HS-5 (cell line): ENCODE measurements at regions not wholly inside any gene's neighbourhood (a gene's known extent, or its start where the extent isn't known, plus 50 kb on each side); places are given as distances from the start of the nearest gene placed in this dataset.

ENCODE experiments used
- DNase-seq: peaks from one replicate; pipeline ENCODE4 v3.0.0-alpha.2; 2012; ENCODE audit warnings: low read depth

DNA sequence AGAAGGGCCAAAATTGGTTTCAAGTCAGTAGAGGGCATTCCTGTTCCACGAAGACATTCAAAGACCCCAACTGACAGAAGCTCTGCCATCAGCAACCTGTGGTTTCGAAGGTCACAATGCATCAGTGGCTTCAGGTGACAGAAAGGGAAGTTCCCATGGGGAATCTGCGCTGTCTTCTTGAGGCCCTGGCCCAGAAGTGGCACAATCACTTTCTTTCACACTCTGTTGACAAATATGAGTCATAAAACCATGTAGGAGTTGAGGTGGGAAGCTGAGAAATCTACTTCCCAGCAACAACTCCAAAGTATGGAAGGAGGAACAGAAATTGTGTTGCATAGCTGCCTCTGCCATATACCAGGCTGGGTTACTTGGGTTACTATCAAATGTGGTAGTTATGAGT, 621.1 kb upstream of the FANCL start:
- DNase-seq, result no peak

DNA sequence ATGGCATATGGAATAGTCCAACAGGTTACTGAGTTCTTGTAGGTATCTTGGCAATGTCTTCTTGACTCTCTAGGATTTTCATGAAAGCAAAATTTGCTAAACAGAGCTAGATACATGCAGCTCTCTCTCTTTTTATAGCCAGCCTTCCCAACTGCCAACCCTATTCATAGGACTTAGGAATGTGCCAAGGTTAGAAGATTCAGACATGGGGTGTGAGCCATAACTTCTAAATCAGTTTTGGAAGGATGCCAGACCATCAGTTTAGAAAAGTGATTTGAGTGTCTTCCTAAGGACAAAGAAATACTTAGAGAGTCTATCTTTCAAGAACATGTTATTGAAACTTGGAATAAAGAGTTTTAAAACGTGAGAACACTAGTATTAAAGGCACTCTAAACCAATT, 619.5 kb upstream of the FANCL start:
- no peak for DNase-seq

DNA sequence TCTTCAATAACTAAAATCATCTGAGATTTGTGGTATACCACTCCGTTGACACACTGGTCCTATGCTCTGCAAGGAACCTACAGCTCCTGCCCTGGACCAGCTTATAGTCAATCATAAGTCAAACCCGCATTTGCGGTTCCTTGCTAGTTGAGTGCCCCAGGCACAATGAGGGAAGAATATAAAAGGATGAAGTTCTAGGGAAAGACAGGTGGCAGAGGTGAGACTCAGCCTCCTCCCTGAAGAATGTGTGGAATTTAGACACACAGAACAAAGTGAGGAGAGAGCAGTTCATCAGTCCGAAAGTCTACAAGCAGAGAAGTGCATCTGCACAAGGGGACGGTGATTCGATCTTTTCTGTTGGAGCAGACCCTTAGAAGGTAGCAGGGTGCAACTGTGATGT, 615.0 kb upstream of the FANCL start:
- DNase-seq, result no peak

DNA sequence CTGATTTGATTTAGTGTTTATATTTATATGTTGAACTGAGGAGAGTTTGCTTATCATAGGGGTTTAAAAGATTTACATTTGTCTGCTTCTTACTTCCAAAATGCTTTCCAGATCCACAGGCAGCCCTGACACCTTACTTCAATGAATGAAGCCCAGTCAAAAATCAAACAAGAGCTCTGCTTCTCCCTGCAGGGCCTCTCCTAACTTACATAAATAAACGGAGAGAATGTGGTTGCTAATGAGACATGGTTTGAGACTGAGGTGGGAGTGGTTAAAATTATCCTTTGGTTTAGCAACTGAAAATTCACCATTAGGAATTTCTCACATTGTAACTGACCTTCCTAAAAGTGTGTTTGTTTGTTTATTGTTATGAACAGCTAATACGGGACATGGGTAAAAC, 612.3 kb upstream of the FANCL start:
- DNase-seq, result no peak

DNA sequence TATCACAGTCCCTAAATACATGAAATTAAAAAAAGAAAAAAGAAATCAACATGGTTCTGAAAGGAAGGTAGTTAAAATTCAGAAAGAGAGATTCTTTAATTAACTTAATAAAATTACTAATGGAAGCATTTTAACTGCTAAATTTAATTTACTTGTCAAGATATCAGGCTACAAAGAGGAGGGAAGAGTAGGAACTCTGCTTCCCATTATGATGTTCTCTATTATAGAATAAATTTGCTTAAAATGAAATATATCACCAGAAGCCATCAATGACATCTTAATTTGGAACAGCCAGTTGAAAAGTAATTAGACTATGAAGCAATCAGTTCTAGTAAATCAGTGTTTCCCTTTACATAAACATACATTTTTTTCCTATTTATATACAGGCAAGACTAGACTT, 611.8 kb upstream of the FANCL start:
- no peak for DNase-seq

DNA sequence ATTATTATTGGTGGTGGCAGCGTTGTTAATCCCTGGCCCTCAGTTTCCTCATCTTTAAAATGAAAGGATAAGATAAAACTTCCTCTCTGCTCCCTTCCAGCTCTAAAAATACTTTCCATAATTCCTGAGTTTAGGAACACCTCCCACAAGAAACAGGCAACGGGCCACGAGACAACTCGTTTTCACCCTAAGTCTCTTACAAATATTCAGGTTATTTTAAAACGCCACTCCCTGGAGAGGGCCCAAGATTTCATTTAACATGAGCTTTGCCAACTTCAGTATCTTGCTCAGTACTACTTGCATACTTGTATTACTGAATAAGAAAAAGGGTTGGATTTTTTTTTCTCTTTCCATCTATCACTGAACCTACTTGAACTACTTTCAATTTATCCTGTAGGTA, 611.1 kb upstream of the FANCL start:
- DNase-seq, result no peak

DNA sequence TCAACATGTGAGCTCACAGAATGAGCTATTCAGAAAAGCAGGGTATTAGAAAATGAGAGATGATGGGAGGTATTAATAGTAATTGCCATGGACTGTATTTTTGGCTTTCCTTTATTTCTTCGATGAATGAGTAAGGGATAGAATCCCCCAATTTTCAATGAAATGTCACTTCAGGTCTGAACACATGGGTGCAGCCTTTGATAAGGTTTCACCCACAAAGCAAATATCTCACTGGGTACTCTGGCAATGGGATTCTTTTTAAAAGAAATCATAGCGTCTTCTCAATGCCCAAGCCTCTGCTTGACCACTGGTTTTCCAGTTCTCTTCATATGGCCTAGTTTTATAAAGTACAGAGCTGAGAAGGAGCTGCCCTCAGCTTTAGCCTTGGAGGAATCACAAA, 610.5 kb upstream of the FANCL start:
- DNase-seq, result no peak

DNA sequence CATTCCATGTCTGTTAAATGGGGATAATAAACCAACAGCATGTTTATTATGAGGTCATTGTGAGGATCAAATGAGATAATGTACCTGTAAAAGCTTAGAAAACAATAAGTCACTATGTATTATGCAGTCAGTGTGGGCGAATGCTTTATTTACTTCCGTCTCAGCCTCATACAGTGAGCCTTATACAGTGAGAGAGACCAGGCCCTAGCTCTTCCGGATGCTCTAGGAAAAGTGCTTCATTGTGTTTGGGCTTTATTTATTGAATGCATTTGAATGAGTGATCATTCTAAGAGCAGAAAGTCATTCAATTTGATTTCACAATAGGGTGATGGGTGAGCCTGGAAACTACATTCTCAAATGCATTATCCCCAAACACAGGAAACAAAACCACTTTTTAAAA, 603.9 kb upstream of the FANCL start:
- DNase-seq, result no peak

DNA sequence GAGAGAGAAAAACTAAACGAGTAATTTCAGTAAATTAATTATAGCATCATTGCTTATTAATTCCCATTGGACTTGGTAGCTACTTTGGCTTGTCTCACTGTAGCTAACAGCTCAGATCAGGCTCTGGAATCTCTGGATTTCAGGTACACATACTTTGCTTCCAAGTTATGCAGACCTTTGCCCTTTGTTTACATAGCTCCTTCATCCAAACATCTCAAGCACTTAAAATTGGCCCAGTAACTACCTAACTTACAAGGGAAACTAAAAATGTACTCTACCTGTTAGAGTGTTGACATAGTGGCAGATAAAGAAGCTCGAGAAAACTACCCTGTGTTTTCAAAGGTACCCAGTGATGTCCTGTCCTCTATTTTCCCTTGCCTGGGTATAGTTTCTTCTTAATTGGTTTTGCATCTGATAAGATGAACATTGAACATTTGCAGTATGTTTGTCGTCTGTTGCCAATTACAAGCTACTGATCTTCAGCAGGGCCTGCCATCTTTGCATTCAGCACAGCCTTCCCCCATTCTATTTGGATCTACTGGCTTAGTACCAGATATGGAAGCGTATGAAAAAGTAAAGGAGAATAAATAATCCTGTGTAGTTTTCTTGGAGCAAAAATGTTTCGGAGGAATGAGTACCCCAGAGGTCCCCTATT, 601.5 kb upstream of the FANCL start:
- DNase-seq, result no peak

DNA sequence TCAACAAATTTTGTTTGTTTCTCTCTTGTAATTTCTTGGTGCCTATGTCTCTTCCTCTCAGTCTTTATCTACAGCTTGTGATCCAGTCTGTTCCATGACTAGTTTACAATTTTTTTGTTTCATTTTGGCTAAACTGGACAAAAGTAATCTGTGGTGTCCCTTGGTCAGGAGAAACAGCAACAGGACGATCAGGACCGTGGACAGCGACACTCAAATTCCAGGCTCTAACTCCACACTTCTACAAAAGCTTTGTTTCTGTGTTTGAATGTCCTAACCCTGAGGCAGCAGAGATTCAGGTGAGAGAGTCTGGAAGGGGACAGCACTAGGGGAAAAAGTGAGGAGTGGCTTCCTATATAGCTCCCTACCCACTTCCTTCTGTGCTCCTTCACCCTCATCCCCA, 593.3 kb upstream of the FANCL start:
- DNase-seq, result peak; percentile 2

DNA sequence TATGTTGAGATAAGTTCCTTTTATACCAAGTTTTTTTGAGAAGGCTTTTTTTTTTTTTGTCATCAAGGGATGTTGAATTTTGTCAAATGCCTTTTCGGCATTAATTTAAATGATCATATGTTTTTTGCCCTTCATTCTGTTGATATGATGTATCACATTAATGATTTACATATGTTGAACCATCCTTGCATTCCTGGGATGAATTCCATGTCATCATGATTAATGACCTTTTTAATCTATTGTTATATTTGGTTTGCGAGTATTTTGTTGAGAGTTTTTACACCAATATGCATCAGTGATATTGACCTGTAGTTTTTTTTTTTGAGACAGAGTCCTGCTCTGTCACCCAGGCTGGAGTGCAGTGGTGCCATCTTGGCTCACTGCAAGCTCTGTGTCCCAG, 585.7 kb upstream of the FANCL start:
- no peak for DNase-seq

DNA sequence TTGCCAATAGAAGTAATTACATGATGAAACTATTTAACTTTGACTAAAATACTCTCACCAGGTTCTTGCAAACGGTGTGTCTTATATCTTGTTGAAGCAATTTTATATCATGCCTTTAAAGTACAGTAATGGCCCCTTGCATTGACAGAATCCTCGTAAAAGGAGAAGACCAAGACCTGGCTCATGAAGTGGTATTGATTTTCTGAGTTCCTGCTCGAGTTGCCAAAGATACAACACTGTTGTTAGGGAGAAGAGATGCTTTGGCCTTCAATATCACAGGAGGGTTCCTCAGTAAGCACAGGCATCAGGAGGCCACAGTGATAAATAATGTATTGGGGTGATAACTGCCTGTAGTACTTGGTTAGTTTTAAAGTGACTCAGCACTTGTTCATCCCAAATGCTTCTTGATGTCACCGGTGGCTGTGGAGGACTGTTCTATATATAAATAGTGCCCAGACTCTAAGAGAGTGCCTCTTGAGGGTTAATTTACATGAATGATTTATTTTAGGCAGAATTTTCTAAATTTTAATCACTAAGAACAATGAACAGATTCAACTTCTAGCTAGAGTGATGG, 571.7 kb upstream of the FANCL start:
- no peak for DNase-seq

DNA sequence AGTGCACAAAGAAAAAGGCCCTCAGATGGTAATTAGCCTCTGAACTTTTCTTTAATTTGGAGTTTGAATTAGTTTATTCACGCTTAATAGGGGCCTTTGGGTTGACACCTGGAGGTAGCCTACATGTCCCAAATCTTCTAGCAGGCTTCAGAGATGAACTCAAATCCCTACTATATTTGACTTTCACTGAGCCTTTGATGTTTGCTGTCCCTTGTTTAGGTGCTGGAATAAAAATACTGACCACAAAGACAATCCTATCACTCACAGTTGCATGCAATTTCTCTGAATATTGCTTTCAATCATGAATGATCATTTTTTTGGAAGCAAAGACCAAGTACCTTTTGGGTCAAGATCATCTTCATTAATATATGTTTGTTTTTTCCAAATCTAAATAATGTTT, 564.0 kb upstream of the FANCL start:
- DNase-seq, result no peak

DNA sequence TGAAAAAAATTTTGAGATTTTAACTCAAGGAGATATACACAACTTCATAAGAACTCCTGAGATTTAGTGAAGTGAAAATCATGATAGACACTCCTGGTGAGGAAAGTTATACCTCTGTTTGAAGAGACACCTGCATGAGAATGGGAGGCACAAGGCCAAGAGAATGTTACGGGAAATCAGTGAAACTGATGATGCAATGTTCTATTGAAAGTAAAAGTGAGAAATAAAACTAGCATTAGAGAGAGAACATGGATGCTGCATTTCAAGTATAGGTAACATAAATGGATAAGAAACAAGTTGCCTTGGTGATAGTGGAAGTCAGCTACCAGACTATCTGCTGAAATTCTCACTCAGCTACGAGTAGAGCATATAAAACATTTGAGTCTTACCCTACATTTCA, 562.1 kb upstream of the FANCL start:
- no peak for DNase-seq

DNA sequence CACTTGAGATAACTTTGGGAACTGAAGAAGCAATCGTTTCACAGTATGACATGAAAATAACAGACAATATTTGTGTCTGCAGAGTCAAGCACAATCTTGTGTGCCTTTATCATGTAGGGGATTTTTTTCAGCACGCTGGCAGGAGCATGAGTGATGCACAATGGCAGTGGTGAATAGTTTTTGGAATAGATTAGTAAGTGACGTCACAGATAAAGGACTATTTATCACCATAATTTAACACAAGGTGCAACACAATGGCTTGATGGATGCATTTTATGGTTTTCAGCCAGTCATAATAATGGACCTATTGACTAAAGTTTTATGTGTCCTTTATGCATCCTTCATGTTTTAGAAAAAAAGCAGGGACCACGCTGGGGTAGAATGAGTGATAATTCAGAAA, 559.8 kb upstream of the FANCL start:
- DNase-seq, result no peak

DNA sequence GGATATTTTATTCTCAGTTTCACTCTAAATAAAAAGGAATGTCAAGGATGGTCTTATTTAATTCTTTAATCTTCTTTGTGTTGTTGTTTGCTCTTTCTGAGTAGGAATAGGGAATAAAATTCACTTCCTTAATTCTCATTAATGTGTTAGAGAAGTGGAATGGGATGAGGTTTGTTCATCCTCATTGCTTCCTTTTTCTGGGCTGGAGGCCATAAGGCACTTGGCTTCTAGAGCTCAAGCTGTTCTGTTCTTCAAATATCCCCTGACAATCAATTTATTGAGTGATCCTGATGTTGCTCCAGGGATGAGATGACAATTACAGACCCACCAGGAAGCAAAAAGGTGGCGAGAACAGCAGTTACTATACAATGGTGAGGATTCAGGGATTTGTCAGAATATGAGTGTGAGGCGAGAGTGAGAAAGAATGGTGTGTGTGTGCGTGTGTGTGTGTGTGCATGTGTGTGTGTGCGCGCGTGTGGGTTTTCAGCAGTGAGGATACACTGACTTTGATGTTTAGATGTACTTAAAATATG, 557.6 kb upstream of the FANCL start:
- no peak for DNase-seq

DNA sequence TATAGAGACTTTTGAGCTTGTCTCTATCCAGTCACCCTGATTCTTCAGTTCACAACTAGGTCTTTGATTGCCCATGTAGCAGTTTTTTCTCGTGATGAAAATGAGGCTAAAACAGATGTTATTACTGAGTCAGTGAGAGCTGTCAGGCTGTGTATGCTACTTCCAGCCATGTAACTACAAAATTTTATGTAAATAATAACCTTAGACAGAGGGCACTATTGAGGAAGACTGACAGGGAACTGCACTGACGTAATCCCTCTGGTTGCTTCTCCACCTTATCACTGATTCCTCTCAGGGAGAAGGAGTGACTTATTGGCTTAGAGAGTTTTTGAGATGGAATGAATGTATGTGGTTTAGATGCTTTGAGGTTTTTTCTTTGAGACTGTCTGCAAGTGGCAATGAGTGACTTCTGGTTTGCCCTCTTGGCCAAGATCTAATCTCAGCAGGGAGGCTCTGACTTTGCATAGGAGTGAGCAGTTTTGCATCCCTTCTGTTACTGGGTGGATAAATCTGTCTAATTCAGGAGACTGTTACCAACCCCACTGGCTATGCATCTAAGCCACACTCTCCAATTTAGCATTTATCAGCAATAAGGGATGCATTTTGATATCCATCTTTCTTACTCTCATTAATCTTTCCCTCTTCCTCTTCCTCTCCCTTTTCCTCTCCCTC, 555.2 kb upstream of the FANCL start:
- DNase-seq, result no peak

DNA sequence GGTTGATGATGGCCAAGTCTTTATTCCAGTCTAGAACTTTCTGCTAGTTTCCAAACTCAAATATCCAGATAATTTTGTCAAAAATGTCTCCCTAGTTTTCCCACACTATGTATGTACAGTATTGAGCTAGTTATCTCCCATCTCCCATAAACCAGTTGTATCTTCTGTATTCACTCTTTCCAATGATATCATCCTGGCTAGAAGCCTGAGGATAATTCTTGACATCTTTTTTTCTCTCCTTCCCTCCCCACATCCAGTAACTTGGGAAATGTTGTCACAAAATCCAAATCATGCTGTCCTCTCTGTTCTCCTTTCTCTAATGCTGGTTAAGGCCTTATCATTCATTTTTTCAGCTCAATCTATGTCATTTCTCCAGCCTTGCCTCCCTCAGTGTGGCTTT, 553.8 kb upstream of the FANCL start:
- no peak for DNase-seq

DNA sequence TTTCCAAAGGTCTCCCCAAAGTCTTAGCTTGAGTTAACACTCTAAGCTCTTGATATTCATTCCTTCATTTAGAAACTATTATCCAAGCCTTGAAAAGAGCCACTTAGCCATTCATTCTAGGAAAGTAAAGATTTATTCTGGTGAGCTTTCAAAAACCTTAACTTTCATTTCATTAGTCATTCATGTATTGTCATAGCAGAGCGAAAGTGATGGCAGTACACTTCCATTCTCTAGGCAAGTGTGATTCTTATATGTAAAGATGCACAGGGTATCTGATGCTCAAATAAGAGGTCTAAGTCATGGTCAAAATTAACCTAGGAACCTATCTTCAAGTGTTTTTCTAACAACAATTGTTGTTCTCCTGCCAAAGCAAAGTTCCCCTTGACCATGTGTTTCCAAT, 553.0 kb upstream of the FANCL start:
- DNase-seq, result no peak

DNA sequence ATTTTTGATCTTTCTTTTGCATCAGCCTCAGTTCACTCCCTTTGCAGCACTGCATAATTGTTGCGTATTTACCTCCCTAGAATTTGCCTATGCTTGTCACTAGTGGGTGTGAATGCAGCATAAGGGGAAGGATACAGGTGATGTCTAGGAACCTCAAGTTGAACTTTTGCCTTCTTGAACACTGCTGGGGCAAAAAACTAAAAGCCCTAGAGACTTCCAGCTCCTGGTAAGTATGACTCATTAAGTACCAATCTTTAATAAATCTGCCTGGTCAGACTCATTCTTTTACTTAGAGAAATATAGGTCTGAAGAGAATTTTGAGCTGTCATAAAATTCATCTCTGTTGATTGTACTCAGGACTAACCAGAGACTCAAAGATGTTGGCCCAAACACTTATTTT, 547.3 kb upstream of the FANCL start:
- no peak for DNase-seq

DNA sequence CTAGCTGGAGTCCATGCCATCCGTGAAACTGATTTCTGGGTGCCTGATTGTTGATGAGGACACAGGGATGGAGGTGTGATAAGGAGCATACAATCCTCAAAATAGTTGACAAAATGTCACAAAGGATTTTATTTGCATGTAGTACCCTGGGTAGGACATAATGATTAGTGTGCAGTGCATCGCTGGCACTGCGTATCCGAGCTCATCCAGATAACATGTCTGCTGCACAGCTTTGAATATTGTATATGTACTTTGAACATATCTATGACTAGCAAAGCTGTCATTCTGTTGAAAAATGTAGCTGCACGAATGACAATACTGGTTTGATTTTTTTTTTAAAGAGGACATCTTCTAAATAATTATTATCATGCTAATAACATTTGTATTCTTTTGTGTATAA, 529.7 kb upstream of the FANCL start:
- no peak for DNase-seq

DNA sequence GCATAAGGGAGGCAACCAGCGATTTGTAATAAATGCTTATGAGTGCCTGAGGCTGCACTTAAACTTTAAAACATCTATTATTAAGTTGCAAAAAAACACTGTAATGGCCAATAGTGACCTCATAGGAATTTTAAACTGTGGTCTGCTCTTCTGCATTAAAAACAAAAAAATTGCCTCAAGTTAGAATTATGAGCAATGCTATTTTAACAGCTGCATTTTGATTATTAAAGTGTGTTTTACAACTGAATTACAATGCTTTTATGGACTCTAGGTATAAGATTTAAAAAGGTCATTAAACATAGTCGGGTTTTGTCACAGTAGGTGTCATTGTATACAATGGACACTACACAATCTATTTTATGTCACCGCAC, 528.7 kb upstream of the FANCL start:
- DNase-seq, result no peak

DNA sequence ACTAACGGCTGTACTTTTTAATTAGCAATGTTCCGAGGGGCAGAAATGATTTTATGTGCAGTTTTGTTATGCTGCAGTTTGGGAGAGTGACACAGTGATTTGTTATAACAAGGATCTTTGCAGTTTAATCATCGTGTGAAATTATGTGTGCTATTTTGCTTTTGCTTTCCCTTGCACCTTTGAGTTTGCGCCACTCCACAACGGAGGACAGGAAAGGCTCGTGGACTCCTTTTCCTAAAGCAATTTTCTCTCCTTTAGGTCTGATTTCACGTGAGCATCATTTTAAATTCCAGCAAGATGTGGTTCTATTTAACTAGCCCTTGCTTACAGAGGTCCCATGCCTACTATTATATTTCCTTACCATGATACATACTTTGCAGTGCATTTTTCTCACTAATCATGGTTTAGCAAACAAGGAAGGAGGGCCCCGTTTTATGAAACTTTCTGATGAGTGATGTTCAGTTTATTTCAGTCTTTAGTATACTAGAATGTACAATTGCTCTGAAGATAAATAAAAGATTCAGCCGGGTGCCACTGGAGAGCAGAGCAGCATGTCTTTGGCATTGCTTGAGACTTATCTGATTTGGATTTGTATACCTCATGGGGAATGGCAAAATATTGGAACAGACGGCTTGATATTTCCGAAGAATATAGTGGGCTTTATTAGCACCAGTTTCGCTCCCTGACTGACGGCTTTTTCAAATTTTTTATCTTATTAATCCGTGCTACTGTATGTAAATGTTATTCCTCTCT, 528.2 kb upstream of the FANCL start:
- DNase-seq, result no peak
